ENCODE measurements at regions not wholly inside any gene's neighbourhood (a gene's known extent, or its start where the extent isn't known, plus 50 kb on each side); places are given as distances from the start of the nearest gene placed in this dataset.

DNA sequence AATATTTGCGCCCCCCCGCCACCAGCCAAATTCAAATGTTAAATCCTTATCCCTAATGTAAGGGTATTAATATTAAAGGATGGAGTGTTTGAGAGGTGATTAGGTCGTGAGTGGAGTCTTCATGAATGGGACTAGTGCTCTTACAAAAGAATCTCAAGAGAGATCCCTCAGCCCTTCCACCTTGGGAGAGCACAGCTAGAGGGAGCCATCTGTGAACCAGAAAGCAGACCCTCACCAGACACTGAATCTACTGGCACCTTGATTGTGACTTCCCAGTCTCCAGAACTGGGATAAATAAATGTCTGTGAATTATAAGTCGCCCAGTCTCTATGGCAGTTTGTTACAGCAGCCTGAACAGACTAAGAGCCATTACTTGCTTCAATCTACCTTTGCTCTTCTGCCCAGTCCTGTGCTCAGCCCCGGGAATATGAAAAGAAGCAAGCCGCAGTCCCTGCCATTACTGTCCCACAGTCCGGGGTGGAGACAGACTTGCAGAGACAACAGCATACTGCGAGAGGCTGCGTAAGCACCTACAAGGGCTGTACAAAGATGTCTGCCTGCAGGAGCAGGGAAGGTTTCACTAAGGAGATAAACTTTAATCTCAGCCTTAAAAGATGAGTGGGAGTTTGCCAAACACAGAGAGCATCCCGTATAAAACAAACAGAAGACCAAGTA lies 110.7 kb upstream of the TMCO5A start:
- no peaks in the 10 kb centered on the region for H3K9me3 ChIP-seq (ENCODE audit: control insufficient read depth, low read depth, low read length)
- no peak overlapping the region for H3K27ac ChIP-seq (ENCODE audit: insufficient read length, low read depth, low read length)
- TF ChIP-seq CTCF (conservative IDR thresholded peaks at IDR 0.05), result peak; percentile 22; the same call in 1 of the 3 replicates
- H4K8ac ChIP-seq (replicated peaks; ENCODE audit: insufficient read length, low read depth, low read length), result no peak overlapping the region
- H2BK15ac ChIP-seq (ENCODE audit: low read depth, low read length), result no peak overlapping the region
- no CpG with 5 or more reads among the region's 10 CpGs for WGBS (ENCODE audit: extremely low coverage, insufficient read length, low lambda C conversion rate)
- peaks cover 5 to 7% of the 10 kb centered on the region in 2 experiments; a peak in 2 of 4 replicates for H3K4me1 Mint-ChIP-seq
- no peak overlapping the region for H3K4ac ChIP-seq (ENCODE audit: low read depth, low read length)
- no peak overlapping the region for H3K4me3 Mint-ChIP-seq
- H3K79me1 ChIP-seq (ENCODE audit: insufficient read depth, low read depth, low read length, poor library complexity, severe bottlenecking), result no peaks in the 10 kb centered on the region
- DNase-seq, result peak; percentile 37
- H2BK5ac ChIP-seq (ENCODE audit: insufficient read length, low read length), result no peak overlapping the region
- H2AFZ ChIP-seq (ENCODE audit: low read length), result no peak overlapping the region
- no peaks in the 10 kb centered on the region for H4K20me1 ChIP-seq (ENCODE audit: control insufficient read depth, insufficient read depth, insufficient read length)
- H3K27me3 Mint-ChIP-seq (ENCODE audit: low read depth), result no peaks in the 10 kb centered on the region
- no peak overlapping the region for H3K27ac Mint-ChIP-seq
- H3K23ac ChIP-seq (ENCODE audit: insufficient read length, low read depth, low read length), result no peak overlapping the region
- no peak overlapping the region for H3K14ac ChIP-seq (ENCODE audit: insufficient read depth, low read length)
- no peak overlapping the region for H4K91ac ChIP-seq (ENCODE audit: insufficient read length, low read depth, low read length)
- H3K4me1 ChIP-seq (ENCODE audit: insufficient read depth, low read length), result no peaks in the 10 kb centered on the region
- no peaks in the 10 kb centered on the region for H3K27me3 ChIP-seq (ENCODE audit: insufficient read depth, low read length)
- H3K36me3 Mint-ChIP-seq (ENCODE audit: insufficient read depth in 1 of 3, low read depth in 3 of 3), result no peaks in the 10 kb centered on the region
- no peak overlapping the region for H3K18ac ChIP-seq (ENCODE audit: insufficient read length, low read depth, low read length)
- H3K9me3 Mint-ChIP-seq, result no peaks in the 10 kb centered on the region
- H2BK12ac ChIP-seq (ENCODE audit: insufficient read length, low read depth, low read length), result no peak overlapping the region
- H2BK20ac ChIP-seq (ENCODE audit: low read depth, low read length, poor library complexity, severe bottlenecking), result no peak overlapping the region
- no peak overlapping the region for H3K9ac ChIP-seq (ENCODE audit: extremely low read depth, insufficient read length, low read length)
- no peak overlapping the region for H3T11ph ChIP-seq (ENCODE audit: low read length)
- H2BK120ac ChIP-seq (ENCODE audit: low read depth, low read length, poor library complexity, severe bottlenecking), result no peak overlapping the region
- no peak overlapping the region for H4K5ac ChIP-seq (ENCODE audit: insufficient read length, low read depth, low read length)
- H3K79me2 ChIP-seq (ENCODE audit: insufficient read depth, low read length), result no peaks in the 10 kb centered on the region
- H3K4me2 ChIP-seq (ENCODE audit: insufficient read depth, insufficient read length, low read length), result no peak overlapping the region
- no peaks in the 10 kb centered on the region for H3K23me2 ChIP-seq (ENCODE audit: insufficient read length, low read depth, low read length, poor library complexity, severe bottlenecking)
- H3K56ac ChIP-seq (ENCODE audit: insufficient read length, low read depth, low read length), result no peak overlapping the region
- H2AK5ac ChIP-seq (ENCODE audit: insufficient read length, low read length), result no peak overlapping the region
